H9 (cell line): ENCODE measurements at regions not wholly inside any gene's neighbourhood (a gene's known extent, or its start where the extent isn't known, plus 50 kb on each side); places are given as distances from the start of the nearest gene placed in this dataset.
A peak's percentile ranks its signal among the peaks of the same experiment; 100 is the strongest.

Experiments
- DNase-seq: peaks from one replicate; pipeline ENCODE4 v3.0.0-alpha.2; 2017
- H2AFZ ChIP-seq: one replicate; pipeline ENCODE4 v1.6.1; 2013; ENCODE audit warnings: mild to moderate bottlenecking, low read length, control low read depth, moderate library complexity
- H2AK5ac ChIP-seq: 2 replicates; pipeline ENCODE4 v1.6.1; 2013; ENCODE audit warnings: low read length, control low read depth, mixed read lengths; ENCODE audit not compliant: insufficient read length
- H2BK120ac ChIP-seq: one replicate; pipeline ENCODE4 v1.6.1; 2013; ENCODE audit warnings: low read depth, mild to moderate bottlenecking, low read length, control low read depth, inconsistent platforms; ENCODE audit not compliant: poor library complexity, severe bottlenecking
- H2BK12ac ChIP-seq: 2 replicates; pipeline ENCODE4 v1.6.1; 2013; ENCODE audit warnings: low read length, control low read depth, mixed read lengths, low read depth; ENCODE audit not compliant: insufficient read length
- H2BK15ac ChIP-seq: 2 replicates; pipeline ENCODE4 v1.6.1; 2013; ENCODE audit warnings: low read depth, low read length, control low read depth
- H2BK20ac ChIP-seq: one replicate; pipeline ENCODE4 v1.6.1; 2013; ENCODE audit warnings: low read depth, mild to moderate bottlenecking, low read length, control low read depth, inconsistent platforms; ENCODE audit not compliant: poor library complexity, severe bottlenecking
- H2BK5ac ChIP-seq: 2 replicates; pipeline ENCODE4 v1.6.1; 2013; ENCODE audit warnings: low read length, control low read depth, mixed read lengths; ENCODE audit not compliant: insufficient read length
- H3K14ac ChIP-seq: 2 replicates; pipeline ENCODE4 v1.6.1; 2013; ENCODE audit warnings: low read length, control low read depth; ENCODE audit not compliant: insufficient read depth
- H3K18ac ChIP-seq: 2 replicates; pipeline ENCODE4 v1.6.1; 2013; ENCODE audit warnings: low read depth, mild to moderate bottlenecking, mixed read lengths, low read length, control low read depth; ENCODE audit not compliant: insufficient read length
- H3K23ac ChIP-seq: 2 replicates; pipeline ENCODE4 v1.6.1; 2013; ENCODE audit warnings: low read length, control low read depth, mixed read lengths, low read depth; ENCODE audit not compliant: insufficient read length
- H3K23me2 ChIP-seq: 2 replicates; pipeline ENCODE4 v1.6.1; 2013; ENCODE audit warnings: low read depth, mild to moderate bottlenecking, mixed read lengths, low read length, control low read depth; ENCODE audit not compliant: insufficient read length, poor library complexity, severe bottlenecking
- H3K27ac ChIP-seq: 2 replicates; pipeline ENCODE4 v1.5.1; 2013; ENCODE audit warnings: low read length, control low read depth, mixed read lengths, low read depth; ENCODE audit not compliant: insufficient read length
- H3K27me3 ChIP-seq: 2 replicates; pipeline ENCODE4 v1.6.1; 2013; ENCODE audit warnings: low read length, control low read depth, inconsistent platforms; ENCODE audit not compliant: insufficient read depth
- H3K4ac ChIP-seq: 2 replicates; pipeline ENCODE4 v1.6.1; 2013; ENCODE audit warnings: low read depth, mild to moderate bottlenecking, control low read depth, inconsistent platforms, low read length, moderate library complexity
- H3K4me1 ChIP-seq: 2 replicates; pipeline ENCODE4 v1.6.1; 2013; ENCODE audit warnings: low read length, control low read depth, inconsistent platforms; ENCODE audit not compliant: insufficient read depth
- H3K4me2 ChIP-seq: 2 replicates; pipeline ENCODE4 v1.6.1; 2013; ENCODE audit warnings: low read length, control low read depth, mixed read lengths; ENCODE audit not compliant: insufficient read length, insufficient read depth
- H3K56ac ChIP-seq: 2 replicates; pipeline ENCODE4 v1.6.1; 2013; ENCODE audit warnings: low read depth, mild to moderate bottlenecking, mixed read lengths, low read length, control low read depth; ENCODE audit not compliant: insufficient read length
- H3K79me1 ChIP-seq: 2 replicates; pipeline ENCODE4 v1.6.1; 2013; ENCODE audit warnings: low read depth, mild to moderate bottlenecking, moderate library complexity, low read length, control low read depth, inconsistent platforms; ENCODE audit not compliant: insufficient read depth, poor library complexity, severe bottlenecking
- H3K79me2 ChIP-seq: 2 replicates; pipeline ENCODE4 v1.6.1; 2013; ENCODE audit warnings: low read length, control low read depth, inconsistent platforms; ENCODE audit not compliant: insufficient read depth
- H3K9ac ChIP-seq: 2 replicates; pipeline ENCODE4 v1.6.1; 2013; ENCODE audit warnings: low read length, control low read depth, mixed read lengths; ENCODE audit not compliant: insufficient read length; ENCODE audit errors: extremely low read depth
- H3K9me3 ChIP-seq: one replicate; pipeline ENCODE4 v1.6.1; 2013; ENCODE audit warnings: low read depth, low read length, inconsistent platforms; ENCODE audit not compliant: control insufficient read depth
- H3T11ph ChIP-seq: one replicate; pipeline ENCODE4 v1.6.1; 2013; ENCODE audit warnings: mild to moderate bottlenecking, low read length, control low read depth, inconsistent platforms
- H4K20me1 ChIP-seq: one replicate; pipeline ENCODE4 v1.6.1; 2013; ENCODE audit not compliant: control insufficient read depth, insufficient read length, insufficient read depth
- H4K5ac ChIP-seq: 2 replicates; pipeline ENCODE4 v1.6.1; 2013; ENCODE audit warnings: low read depth, mild to moderate bottlenecking, mixed read lengths, low read length, control low read depth; ENCODE audit not compliant: insufficient read length
- H4K8ac ChIP-seq: replicated peaks from 2 replicates; pipeline ENCODE4 v1.6.1; 2013; ENCODE audit warnings: low read length, control low read depth, mixed read lengths, low read depth; ENCODE audit not compliant: insufficient read length
- H4K91ac ChIP-seq: 2 replicates; pipeline ENCODE4 v1.6.1; 2013; ENCODE audit warnings: low read depth, mild to moderate bottlenecking, moderate library complexity, mixed read lengths, low read length, control low read depth; ENCODE audit not compliant: insufficient read length
- H3K27ac Mint-ChIP-seq, 3 experiments: 2 replicates in 2 of 3; 3 replicates in 1 of 3; pipeline ENCODE4 v1.8.0; 2020 to 2021; ENCODE audit warnings: mixed read lengths in 3 of 3, mild to moderate bottlenecking in 1 of 3, moderate library complexity in 1 of 3
- H3K27me3 Mint-ChIP-seq: 2 replicates; pipeline ENCODE4 v1.8.0; 2021; ENCODE audit warnings: low read depth, mild to moderate bottlenecking, moderate library complexity, mixed read lengths
- H3K36me3 Mint-ChIP-seq, 3 experiments: 2 replicates in 2 of 3; 3 replicates in 1 of 3; pipeline ENCODE4 v1.8.0; 2020 to 2021; ENCODE audit warnings: low read depth in 3 of 3, mixed read lengths in 3 of 3; ENCODE audit not compliant: insufficient read depth in 1 of 3
- H3K4me1 Mint-ChIP-seq, 2 experiments: 2 replicates each; pipeline ENCODE4 v1.8.0; 2020; ENCODE audit warnings: mixed read lengths in 2 of 2
- H3K4me3 Mint-ChIP-seq, 2 experiments: 2 replicates in 1 of 2; 3 replicates in 1 of 2; pipeline ENCODE4 v1.8.0; 2020 to 2021; ENCODE audit warnings: mild to moderate bottlenecking in 2 of 2, mixed read lengths in 2 of 2, moderate library complexity in 1 of 2
- H3K9me3 Mint-ChIP-seq, 2 experiments: 2 replicates in 1 of 2; 3 replicates in 1 of 2; pipeline ENCODE4 v1.8.0; 2020; ENCODE audit warnings: mild to moderate bottlenecking in 2 of 2, mixed read lengths in 2 of 2, moderate library complexity in 1 of 2
- WGBS: extraction: QIAGEN DNeasy Blood & Tissue Kit; methylation state at CpG from one replicate; pipeline ENCODE4 v1.1.7; 2013; ENCODE audit warnings: missing lambda C conversion rate, low lambda C conversion rate, mixed read lengths; ENCODE audit not compliant: insufficient read length; ENCODE audit errors: extremely low coverage; 5-methylcytosine and 5-hydroxymethylcytosine counted together
- TF ChIP-seq, protein P1 (sequence below): fragments of 200-600 bp; sonication (generic); conservative IDR thresholded peaks from 3 replicates; pipeline ENCODE4 v1.8.0; 2021; ENCODE audit warnings: antibody characterized with exemption, mild to moderate bottlenecking

DNA sequence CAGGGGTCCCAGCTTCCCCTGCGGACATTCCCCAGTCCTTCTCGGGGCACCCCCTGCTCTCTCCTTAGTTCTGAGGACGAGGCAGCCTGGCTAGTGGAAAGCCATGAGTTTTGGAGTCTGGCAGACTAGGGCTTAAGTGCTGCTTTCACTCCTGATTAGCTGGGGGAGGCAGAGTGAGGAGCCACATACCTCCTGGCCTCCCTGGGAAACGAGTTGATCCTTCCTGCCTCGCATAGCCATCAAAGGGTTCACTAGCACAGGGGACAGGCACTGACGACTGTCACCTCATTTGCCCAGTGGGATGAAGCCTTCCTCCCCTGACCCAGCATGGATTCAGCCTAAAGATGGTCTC is 402.5 kb downstream of the RPS24 start:
- peaks cover 16 to 25% of the 10 kb centered on the region in 2 experiments for H3K4me1 Mint-ChIP-seq
- no peak overlapping the region for H2AFZ ChIP-seq

More for the DNA sequence above, 402.5 kb downstream of the RPS24 start:
- DNase-seq: no peak
- Histone ChIP-seq H3K4me1 (no peaks in the 10 kb centered on the region), H3K23ac (no peak overlapping the region), H3K18ac (no peak overlapping the region), H3K9ac (no peak overlapping the region), H2BK12ac (no peak overlapping the region), H4K5ac (no peak overlapping the region), H3K4ac (no peak overlapping the region), H4K8ac (no peak overlapping the region), H4K20me1 (no peaks in the 10 kb centered on the region), H3K27ac (no peak overlapping the region), H3T11ph (no peak overlapping the region), H4K91ac (no peak overlapping the region), H3K27me3 (no peaks in the 10 kb centered on the region), H2AK5ac (no peak overlapping the region), H3K23me2 (no peaks in the 10 kb centered on the region), H3K56ac (no peak overlapping the region), H2BK20ac (no peak overlapping the region), H2BK15ac (no peak overlapping the region), H3K9me3 (no peaks in the 10 kb centered on the region), H3K4me2 (no peak overlapping the region), H3K14ac (no peak overlapping the region), H3K79me2 (no peaks in the 10 kb centered on the region), H3K79me1 (no peaks in the 10 kb centered on the region), H2BK5ac (no peak overlapping the region), H2BK120ac (no peak overlapping the region)
- Mint-ChIP-seq H3K27me3 (peaks cover 5% of the 10 kb centered on the region), H3K36me3 (no peaks in the 10 kb centered on the region; a peak in 1 of 7 replicates), H3K4me3 (no peak overlapping the region), H3K27ac (0 out of 7 replicates have a peak overlapping the region, but pooled peaks of 1 of the 3 experiments have one; percentile 39), H3K9me3 (no peaks in the 10 kb centered on the region)
- TF ChIP-seq, protein P1, sequence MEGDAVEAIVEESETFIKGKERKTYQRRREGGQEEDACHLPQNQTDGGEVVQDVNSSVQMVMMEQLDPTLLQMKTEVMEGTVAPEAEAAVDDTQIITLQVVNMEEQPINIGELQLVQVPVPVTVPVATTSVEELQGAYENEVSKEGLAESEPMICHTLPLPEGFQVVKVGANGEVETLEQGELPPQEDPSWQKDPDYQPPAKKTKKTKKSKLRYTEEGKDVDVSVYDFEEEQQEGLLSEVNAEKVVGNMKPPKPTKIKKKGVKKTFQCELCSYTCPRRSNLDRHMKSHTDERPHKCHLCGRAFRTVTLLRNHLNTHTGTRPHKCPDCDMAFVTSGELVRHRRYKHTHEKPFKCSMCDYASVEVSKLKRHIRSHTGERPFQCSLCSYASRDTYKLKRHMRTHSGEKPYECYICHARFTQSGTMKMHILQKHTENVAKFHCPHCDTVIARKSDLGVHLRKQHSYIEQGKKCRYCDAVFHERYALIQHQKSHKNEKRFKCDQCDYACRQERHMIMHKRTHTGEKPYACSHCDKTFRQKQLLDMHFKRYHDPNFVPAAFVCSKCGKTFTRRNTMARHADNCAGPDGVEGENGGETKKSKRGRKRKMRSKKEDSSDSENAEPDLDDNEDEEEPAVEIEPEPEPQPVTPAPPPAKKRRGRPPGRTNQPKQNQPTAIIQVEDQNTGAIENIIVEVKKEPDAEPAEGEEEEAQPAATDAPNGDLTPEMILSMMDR: no peak
- WGBS: no CpG with 5 or more reads among the region's 6 CpGs
